SK-N-SH treated with all-trans-retinoic acid at 6 μM for 48 hours (cell line): ENCODE measurements at regions not wholly inside any gene's neighbourhood (a gene's known extent, or its start where the extent isn't known, plus 50 kb on each side); places are given as distances from the start of the nearest gene placed in this dataset.

ENCODE experiments used
- ARNTL ChIP-seq: fragments of 450-650 bp; formaldehyde crosslinking; IDR thresholded peaks from 2 replicates; pipeline ENCODE4 v1.5.0; 2020; ENCODE audit warnings: low read depth, mild to moderate bottlenecking, moderate library complexity, borderline replicate concordance
- CSDC2 ChIP-seq: fragments of 250-450 bp; sonication (Bioruptor Pico); IDR thresholded peaks from 2 replicates; pipeline ENCODE4 v1.5.0; 2020; ENCODE audit warnings: mild to moderate bottlenecking, moderate library complexity
- PATZ1 ChIP-seq: fragments of 250-450 bp; sonication (Bioruptor Pico); IDR thresholded peaks from 2 replicates; pipeline ENCODE4 v1.8.0; 2020; ENCODE audit warnings: mild to moderate bottlenecking, moderate library complexity, borderline replicate concordance
- PPARA ChIP-seq: fragments of 250-450 bp; sonication (Bioruptor Pico); IDR thresholded peaks from 2 replicates; pipeline ENCODE4 v1.5.0; 2020; ENCODE audit warnings: mild to moderate bottlenecking, borderline replicate concordance
- TCF4 ChIP-seq: fragments of 250-450 bp; sonication (Bioruptor Pico); IDR thresholded peaks from 2 replicates; pipeline ENCODE4 v1.8.0; 2021; ENCODE audit warnings: mild to moderate bottlenecking, moderate library complexity, borderline replicate concordance
- ZFP3 ChIP-seq: fragments of 250-450 bp; sonication (Bioruptor Pico); IDR thresholded peaks from 2 replicates; pipeline ENCODE4 v1.5.0; 2020; ENCODE audit warnings: mild to moderate bottlenecking, moderate library complexity
- ZNF565 ChIP-seq: fragments of 450-650 bp; formaldehyde crosslinking; conservative IDR thresholded peaks from 2 replicates; pipeline ENCODE4 v1.5.0; 2020; ENCODE audit warnings: low read depth, mild to moderate bottlenecking, moderate library complexity
- ZNF70 ChIP-seq: fragments of 450-650 bp; formaldehyde crosslinking; IDR thresholded peaks from 2 replicates; pipeline ENCODE4 v1.5.0; 2020; ENCODE audit warnings: mild to moderate bottlenecking, moderate library complexity
- ZNF8 ChIP-seq: fragments of 450-650 bp; formaldehyde crosslinking; IDR thresholded peaks from 2 replicates; pipeline ENCODE4 v1.5.0; 2020; ENCODE audit warnings: mild to moderate bottlenecking, moderate library complexity

- no peak for TF ChIP-seq ZNF70 (CRISPR knock-in tag)
- TF ChIP-seq ARNTL (CRISPR knock-in tag): no peak
- TF ChIP-seq ZFP3: no peak
- no peak for TF ChIP-seq ZNF565 (CRISPR knock-in tag)
- no peak for TF ChIP-seq CSDC2 (CRISPR knock-in tag)
- TF ChIP-seq TCF4 (CRISPR knock-in tag): no peak
- no peak for TF ChIP-seq PATZ1 (CRISPR knock-in tag)
- TF ChIP-seq PPARA: no peak
- no peak for TF ChIP-seq ZNF8 (CRISPR knock-in tag)
These were observed 300.3 kb downstream of the BTG1 start for GRCh38 chr12:91845365-91845764.
